ENCODE measurements at regions not wholly inside any gene's neighbourhood (a gene's known extent, or its start where the extent isn't known, plus 50 kb on each side); places are given as distances from the start of the nearest gene placed in this dataset.

DNA sequence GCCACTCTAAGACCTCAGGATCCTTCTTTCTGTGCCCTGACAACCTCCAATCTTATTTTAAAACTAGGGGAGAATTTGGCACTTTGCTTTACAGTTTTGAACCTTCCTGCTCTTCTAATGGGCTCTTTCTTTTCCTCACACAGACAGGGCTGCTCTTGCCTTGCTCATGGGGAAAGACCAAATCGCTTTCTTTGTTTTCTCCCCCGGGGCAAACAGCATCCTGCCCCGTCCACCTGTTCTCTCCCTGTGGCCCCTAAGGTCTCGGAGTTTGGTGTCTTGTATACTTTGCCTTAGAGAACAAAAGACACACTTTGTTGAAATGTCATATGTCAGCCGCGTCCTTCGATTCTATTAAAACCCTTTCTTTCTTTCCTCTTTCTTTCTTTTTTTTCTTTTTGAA, 306.7 kb upstream of the SALL1 start:
- Histone ChIP-seq H3K4me1 (no peaks in the 10 kb centered on the region), H3K36me3 (no peaks in the 10 kb centered on the region), H3K4me3 (no peak overlapping the region), H3K27me3 (ENCODE audit: low read depth) (no peaks in the 10 kb centered on the region), H3K27ac (replicated peaks) (no peak overlapping the region), H3K9me3 (replicated peaks) (no peaks in the 10 kb centered on the region)
- TF ChIP-seq, protein P1, sequence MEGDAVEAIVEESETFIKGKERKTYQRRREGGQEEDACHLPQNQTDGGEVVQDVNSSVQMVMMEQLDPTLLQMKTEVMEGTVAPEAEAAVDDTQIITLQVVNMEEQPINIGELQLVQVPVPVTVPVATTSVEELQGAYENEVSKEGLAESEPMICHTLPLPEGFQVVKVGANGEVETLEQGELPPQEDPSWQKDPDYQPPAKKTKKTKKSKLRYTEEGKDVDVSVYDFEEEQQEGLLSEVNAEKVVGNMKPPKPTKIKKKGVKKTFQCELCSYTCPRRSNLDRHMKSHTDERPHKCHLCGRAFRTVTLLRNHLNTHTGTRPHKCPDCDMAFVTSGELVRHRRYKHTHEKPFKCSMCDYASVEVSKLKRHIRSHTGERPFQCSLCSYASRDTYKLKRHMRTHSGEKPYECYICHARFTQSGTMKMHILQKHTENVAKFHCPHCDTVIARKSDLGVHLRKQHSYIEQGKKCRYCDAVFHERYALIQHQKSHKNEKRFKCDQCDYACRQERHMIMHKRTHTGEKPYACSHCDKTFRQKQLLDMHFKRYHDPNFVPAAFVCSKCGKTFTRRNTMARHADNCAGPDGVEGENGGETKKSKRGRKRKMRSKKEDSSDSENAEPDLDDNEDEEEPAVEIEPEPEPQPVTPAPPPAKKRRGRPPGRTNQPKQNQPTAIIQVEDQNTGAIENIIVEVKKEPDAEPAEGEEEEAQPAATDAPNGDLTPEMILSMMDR (IDR thresholded peaks at IDR 0.05; ENCODE audit: borderline replicate concordance): no peak
- no peak for DNase-seq
- intact Hi-C loops (cut with micrococcal nuclease): no loop called here

DNA sequence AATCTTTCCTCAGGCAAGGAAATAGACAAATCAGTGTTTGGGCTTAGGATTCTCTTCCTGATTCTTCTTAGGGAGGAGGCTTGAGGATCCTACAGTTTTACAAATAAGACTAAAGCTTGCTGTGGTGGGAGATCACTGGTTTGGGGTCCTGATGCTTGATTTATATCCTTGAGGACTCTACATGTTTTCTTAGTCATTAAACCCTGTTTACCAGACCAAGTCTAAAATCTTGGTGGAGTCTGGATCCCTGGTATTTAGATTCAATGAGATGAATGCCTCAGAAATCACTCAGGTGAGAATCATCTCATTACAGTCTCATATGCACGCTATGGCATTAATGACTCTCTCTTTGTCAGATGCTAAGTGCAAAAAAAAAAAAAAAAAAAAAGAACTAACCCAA, 304.3 kb upstream of the SALL1 start:
- TF ChIP-seq, protein P1 (IDR thresholded peaks at IDR 0.05; ENCODE audit: borderline replicate concordance): no peak
- intact Hi-C loops (cut with micrococcal nuclease): no loop called here

DNA sequence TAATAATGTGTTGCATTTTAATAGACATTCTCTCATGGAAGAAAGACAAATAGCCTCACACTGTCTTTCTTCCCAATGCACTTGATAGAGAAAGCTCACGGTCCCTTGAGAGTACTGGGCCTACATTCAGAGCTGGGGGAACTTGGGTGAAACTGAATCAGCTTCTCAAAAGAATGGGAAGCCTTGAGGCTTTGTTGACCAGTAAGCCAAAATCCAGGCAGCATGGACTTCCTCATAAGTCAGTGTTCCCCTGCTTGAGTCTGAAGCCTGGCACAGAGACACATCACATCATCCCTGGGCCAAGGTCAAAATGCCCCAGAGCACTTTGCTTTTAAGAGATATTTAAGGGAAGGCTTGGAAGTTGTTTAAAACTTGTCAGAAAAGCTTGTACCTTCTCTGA, 302.2 kb upstream of the SALL1 start:
- Histone ChIP-seq H3K9me3 (replicated peaks) (no peaks in the 10 kb centered on the region), H3K4me1 (no peaks in the 10 kb centered on the region), H3K4me3 (no peak overlapping the region), H3K27ac (replicated peaks) (no peak overlapping the region), H3K27me3 (ENCODE audit: low read depth) (peaks cover 9% of the 10 kb centered on the region), H3K36me3 (no peaks in the 10 kb centered on the region)
- intact Hi-C loops (cut with micrococcal nuclease): no loop called here
- no peak for DNase-seq
- TF ChIP-seq, protein P1 (IDR thresholded peaks at IDR 0.05; ENCODE audit: borderline replicate concordance): no peak

More for the DNA sequence above, 304.3 kb upstream of the SALL1 start:
- Histone ChIP-seq H3K27me3 (ENCODE audit: low read depth) (no peaks in the 10 kb centered on the region), H3K36me3 (no peaks in the 10 kb centered on the region), H3K4me1 (no peaks in the 10 kb centered on the region), H3K27ac (replicated peaks) (no peak overlapping the region), H3K9me3 (replicated peaks) (no peaks in the 10 kb centered on the region), H3K4me3 (no peak overlapping the region)
- DNase-seq: no peak

DNA sequence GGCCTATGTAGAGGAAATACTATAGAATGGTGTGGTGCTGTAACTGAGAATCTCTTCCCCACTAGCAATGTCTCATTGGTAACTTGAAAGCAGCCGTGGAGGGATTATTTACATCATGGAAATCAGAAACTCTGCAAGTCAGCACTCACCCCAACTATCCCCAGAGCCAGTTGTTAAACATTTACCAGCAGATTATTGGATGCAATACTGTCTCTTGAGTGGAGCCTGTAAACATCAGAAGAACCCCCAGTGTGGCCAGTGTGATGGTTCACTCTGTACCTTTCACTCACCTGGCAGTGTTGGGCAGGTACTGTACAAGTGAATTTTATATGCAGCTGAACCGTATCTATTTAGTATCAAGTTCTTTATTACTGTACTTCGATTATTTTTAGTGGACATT, 299.8 kb upstream of the SALL1 start:
- TF ChIP-seq, protein P1 (IDR thresholded peaks at IDR 0.05; ENCODE audit: borderline replicate concordance): no peak
- H3K36me3 ChIP-seq: no peaks in the 10 kb centered on the region
- DNase-seq: no peak
- no peak overlapping the region for H3K27ac ChIP-seq (replicated peaks)
- intact Hi-C loops (cut with micrococcal nuclease): no loop called here
- no peaks in the 10 kb centered on the region for H3K4me1 ChIP-seq
- no peaks in the 10 kb centered on the region for H3K9me3 ChIP-seq (replicated peaks)
- peaks cover 10% of the 10 kb centered on the region for H3K27me3 ChIP-seq (ENCODE audit: low read depth)
- H3K4me3 ChIP-seq: no peak overlapping the region

DNA sequence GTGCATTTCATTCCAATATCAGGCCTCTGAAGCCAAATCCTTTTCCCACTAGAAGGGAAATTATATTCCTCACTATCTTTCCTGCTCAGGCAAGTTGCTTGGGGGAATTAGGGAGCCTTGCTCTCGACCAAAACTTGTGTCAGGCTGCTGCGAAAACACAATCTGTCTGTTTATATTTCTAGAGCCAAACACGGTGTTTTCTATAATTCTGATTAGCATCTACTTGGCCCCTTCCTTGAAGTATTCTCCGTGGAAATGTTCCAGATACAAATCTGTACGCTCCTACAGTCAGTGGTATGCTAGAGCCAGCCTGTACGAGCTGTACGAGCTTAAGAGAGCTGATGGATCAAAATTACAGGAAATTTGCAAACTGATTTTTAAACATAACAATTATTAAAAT, 299.3 kb upstream of the SALL1 start:
- no peak for DNase-seq
- H3K4me3 ChIP-seq: no peak overlapping the region
- H3K9me3 ChIP-seq (replicated peaks): no peaks in the 10 kb centered on the region
- intact Hi-C loops (cut with micrococcal nuclease): no loop called here
- no peaks in the 10 kb centered on the region for H3K36me3 ChIP-seq
- H3K4me1 ChIP-seq: no peaks in the 10 kb centered on the region
- H3K27me3 ChIP-seq (ENCODE audit: low read depth): peaks cover 10% of the 10 kb centered on the region
- no peak overlapping the region for H3K27ac ChIP-seq (replicated peaks)
- TF ChIP-seq, protein P1 (IDR thresholded peaks at IDR 0.05; ENCODE audit: borderline replicate concordance): no peak

DNA sequence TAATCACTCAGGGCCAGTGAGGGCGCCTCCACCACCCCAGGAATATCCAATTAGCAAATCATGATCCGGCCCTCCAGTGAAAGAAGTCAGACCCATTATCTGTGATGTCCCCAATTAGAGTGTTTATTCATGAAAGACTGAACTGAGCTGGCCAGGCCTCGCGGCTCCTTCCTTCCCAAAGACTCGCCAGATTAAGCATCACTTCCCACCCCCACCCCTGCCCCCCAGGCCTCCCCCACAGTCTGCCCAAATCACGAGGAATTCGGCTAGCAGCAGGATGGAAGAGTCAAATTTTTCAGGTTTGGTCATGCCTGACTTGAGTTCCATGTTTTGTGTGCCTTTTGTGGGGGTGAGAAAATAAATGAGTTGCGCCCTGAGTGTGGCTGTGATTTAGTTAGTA, 298.4 kb upstream of the SALL1 start:
- no peak for DNase-seq
- no peaks in the 10 kb centered on the region for H3K4me1 ChIP-seq
- no peaks in the 10 kb centered on the region for H3K36me3 ChIP-seq
- TF ChIP-seq, protein P1 (IDR thresholded peaks at IDR 0.05; ENCODE audit: borderline replicate concordance): no peak
- H3K27ac ChIP-seq (replicated peaks): no peak overlapping the region
- intact Hi-C loops (cut with micrococcal nuclease): no loop called here
- H3K27me3 ChIP-seq (ENCODE audit: low read depth): peaks cover 10% of the 10 kb centered on the region
- no peak overlapping the region for H3K4me3 ChIP-seq
- no peaks in the 10 kb centered on the region for H3K9me3 ChIP-seq (replicated peaks)

Measured in left ventricle myocardium inferior (tissue), 1 donor.